GM12878 (cell line): ENCODE measurements at regions not wholly inside any gene's neighbourhood (a gene's known extent, or its start where the extent isn't known, plus 50 kb on each side); places are given as distances from the start of the nearest gene placed in this dataset.
"Not testable (repeated sequence)": the region's sequence is repeated elsewhere in the genome, so short reads cannot be mapped to it uniquely, and the experiment has no call there.

Experiments used
- CBX5 ChIP-seq: sonication (generic); IDR thresholded peaks from 2 replicates; pipeline ENCODE4 v1.6.1; 2016; ENCODE audit warnings: low read depth, moderate library complexity, mild to moderate bottlenecking, inconsistent platforms
- MAX ChIP-seq: IDR thresholded peaks from 2 replicates; pipeline ENCODE4 v1.6.1; 2012; ENCODE audit warnings: low read depth, low read length, improper control_type of control experiment
- NFYB ChIP-seq: IDR thresholded peaks from 2 replicates; pipeline ENCODE4 v1.6.1; 2011; ENCODE audit warnings: low read depth, mild to moderate bottlenecking, low read length, improper control_type of control experiment, moderate library complexity; ENCODE audit not compliant: insufficient read depth
- POLR2A ChIP-seq: IDR thresholded peaks from 2 replicates; pipeline ENCODE4 v1.6.1; 2011; ENCODE audit warnings: low read depth, mild to moderate bottlenecking, low read length
- POLR2AphosphoS5 ChIP-seq: IDR thresholded peaks from 2 replicates; pipeline ENCODE4 v1.6.1; 2011; ENCODE audit warnings: mild to moderate bottlenecking, low read length, inconsistent platforms
- YY1 ChIP-seq: IDR thresholded peaks from 2 replicates; pipeline ENCODE4 v1.6.1; 2011; ENCODE audit warnings: low read depth, mild to moderate bottlenecking, low read length

GRCh38 chr2:91566611-91567010 is 2875.1 kb downstream of the RPIA start:
- not testable (repeated sequence) for TF ChIP-seq CBX5, MAX, POLR2A, YY1, NFYB, POLR2AphosphoS5
